ENCODE measurements at regions not wholly inside any gene's neighbourhood (a gene's known extent, or its start where the extent isn't known, plus 50 kb on each side); places are given as distances from the start of the nearest gene placed in this dataset.
"Not testable (repeated sequence)": the region's sequence is repeated elsewhere in the genome, so short reads cannot be mapped to it uniquely, and the experiment has no call there.

GRCh38 chr4:49217492-49217891, 231.4 kb downstream of the CWH43 start:
- no peaks in the 10 kb centered on the region for H3K9me3 ChIP-seq (ENCODE audit: control insufficient read depth, insufficient read depth, low read depth, low read length)
- intact Hi-C loops (cut with micrococcal nuclease; ENCODE audit: unreplicated experiment) (no loop called here), in situ Hi-C loops (cut with HindIII; ENCODE audit: low pct_unique_long_range_greater_than_20kb, low sequenced_read_pairs) (no loop called here)
- no peak overlapping the region for H3K27ac ChIP-seq (ENCODE audit: low read length)
- DNase-seq (ENCODE audit: low read depth, low spot score) (no peak), ATAC-seq (no peak)
- BruUV-seq (replicated peaks) = no TSS peak
- no peaks in the 10 kb centered on the region for H3K36me3 ChIP-seq (ENCODE audit: control insufficient read depth, insufficient read depth, low read length)
- ChIA-PET POLR2A (no interaction called here), CTCF (no interaction called here)
- H3K27me3 ChIP-seq (ENCODE audit: control insufficient read depth, insufficient read depth, low read length) = no peaks in the 10 kb centered on the region
- no peaks in the 10 kb centered on the region for H3K4me1 ChIP-seq (ENCODE audit: control insufficient read depth, insufficient read depth, low read length)
- TF ChIP-seq POLR2AphosphoS5 (IDR thresholded peaks at IDR 0.05; ENCODE audit: low read depth, low read length) (no peak), REST (IDR thresholded peaks at IDR 0.05; ENCODE audit: insufficient read depth in 1 of 2, low read depth in 2 of 2, low read length in 1 of 2) (no peak), SIN3A (IDR thresholded peaks at IDR 0.05; ENCODE audit: borderline replicate concordance, insufficient read depth, low read depth, low read length) (no peak), TCF7L2 (IDR thresholded peaks at IDR 0.05; ENCODE audit: low read depth, low read length) (no peak), CTCF (IDR thresholded peaks at IDR 0.05) (no peak)
- no peak overlapping the region for H3K4me3 ChIP-seq (ENCODE audit: low read depth in 2 of 2, low read length in 2 of 2)

- BruUV-seq (replicated peaks); CTCF ChIA-PET: not testable (repeated sequence)
Observed at GRCh38 chr4:49218094-49218493, 232.0 kb downstream of the CWH43 start.

GRCh38 chr4:49218931-49219330, 232.9 kb downstream of the CWH43 start:
- CTCF ChIA-PET; H3K27me3 ChIP-seq (ENCODE audit: control insufficient read depth, insufficient read depth, low read length); intact Hi-C loops (cut with micrococcal nuclease; ENCODE audit: unreplicated experiment); DNase-seq (ENCODE audit: low read depth, low spot score); ATAC-seq; H3K36me3 ChIP-seq (ENCODE audit: control insufficient read depth, insufficient read depth, low read length); in situ Hi-C loops (cut with HindIII; ENCODE audit: low pct_unique_long_range_greater_than_20kb, low sequenced_read_pairs); BruUV-seq (replicated peaks); H3K4me1 ChIP-seq (ENCODE audit: control insufficient read depth, insufficient read depth, low read length); POLR2A ChIA-PET; H3K27ac ChIP-seq (ENCODE audit: low read length); H3K4me3 ChIP-seq (ENCODE audit: low read depth in 2 of 2, low read length in 2 of 2); H3K9me3 ChIP-seq (ENCODE audit: control insufficient read depth, insufficient read depth, low read depth, low read length): not testable (repeated sequence)

More at GRCh38 chr4:49218094-49218493, 232.0 kb downstream of the CWH43 start:
- H3K27me3 ChIP-seq (ENCODE audit: control insufficient read depth, insufficient read depth, low read length); DNase-seq (ENCODE audit: low read depth, low spot score); in situ Hi-C loops (cut with HindIII; ENCODE audit: low pct_unique_long_range_greater_than_20kb, low sequenced_read_pairs); H3K27ac ChIP-seq (ENCODE audit: low read length); H3K4me3 ChIP-seq (ENCODE audit: low read depth in 2 of 2, low read length in 2 of 2); POLR2A ChIA-PET; intact Hi-C loops (cut with micrococcal nuclease; ENCODE audit: unreplicated experiment); ATAC-seq; H3K36me3 ChIP-seq (ENCODE audit: control insufficient read depth, insufficient read depth, low read length); H3K9me3 ChIP-seq (ENCODE audit: control insufficient read depth, insufficient read depth, low read depth, low read length); H3K4me1 ChIP-seq (ENCODE audit: control insufficient read depth, insufficient read depth, low read length): not testable (repeated sequence)

GRCh38 chr4:49219489-49220225, 233.6 kb downstream of the CWH43 start:
- in situ Hi-C loops (cut with HindIII; ENCODE audit: low pct_unique_long_range_greater_than_20kb, low sequenced_read_pairs); H3K9me3 ChIP-seq (ENCODE audit: control insufficient read depth, insufficient read depth, low read depth, low read length); POLR2A ChIA-PET; H3K27me3 ChIP-seq (ENCODE audit: control insufficient read depth, insufficient read depth, low read length); H3K36me3 ChIP-seq (ENCODE audit: control insufficient read depth, insufficient read depth, low read length); H3K27ac ChIP-seq (ENCODE audit: low read length); H3K4me1 ChIP-seq (ENCODE audit: control insufficient read depth, insufficient read depth, low read length); BruUV-seq (replicated peaks); DNase-seq (ENCODE audit: low read depth, low spot score); ATAC-seq; intact Hi-C loops (cut with micrococcal nuclease; ENCODE audit: unreplicated experiment); CTCF ChIA-PET; H3K4me3 ChIP-seq (ENCODE audit: low read depth in 2 of 2, low read length in 2 of 2): not testable (repeated sequence)

Data from Panc1 (cell line).